IMR-90 (cell line): ENCODE measurements at regions not wholly inside any gene's neighbourhood (a gene's known extent, or its start where the extent isn't known, plus 50 kb on each side); places are given as distances from the start of the nearest gene placed in this dataset.

Experiments
- CHD1 ChIP-seq: IDR thresholded peaks from 2 replicates; pipeline ENCODE4 v1.6.1; 2012; ENCODE audit warnings: low read depth, low read length, improper control_type of control experiment
- CTCF ChIP-seq: conservative IDR thresholded peaks from 2 replicates; pipeline ENCODE4 v1.5.1; 2012; ENCODE audit warnings: mild to moderate bottlenecking, low read depth, low read length, improper control_type of control experiment
- POLR2A ChIP-seq: IDR thresholded peaks from 2 replicates; pipeline ENCODE4 v1.6.1; 2012; ENCODE audit warnings: mild to moderate bottlenecking, low read depth, low read length
- RAD21 ChIP-seq: IDR thresholded peaks from 2 replicates; pipeline ENCODE4 v1.6.1; 2012; ENCODE audit warnings: low read length, improper control_type of control experiment
- RFX5 ChIP-seq: IDR thresholded peaks from 2 replicates; pipeline ENCODE4 v1.8.0; 2012; ENCODE audit warnings: low read depth, mild to moderate bottlenecking, low read length, moderate library complexity
- SMC3 ChIP-seq: fragments of 150-350 bp; IDR thresholded peaks from 2 replicates; pipeline ENCODE4 v1.6.1; 2016; ENCODE audit warnings: low read depth, mild to moderate bottlenecking, antibody characterized with exemption, low read length, moderate library complexity
- USF2 ChIP-seq: fragments of 150-350 bp; IDR thresholded peaks from 2 replicates; pipeline ENCODE4 v1.6.1; 2017; ENCODE audit warnings: mild to moderate bottlenecking, antibody characterized with exemption, low read length, low read depth

GRCh38 chr20:40630713-40631112 is 58.3 kb downstream of the MAFB start:
- no peak for TF ChIP-seq USF2
- TF ChIP-seq CTCF = no peak
- no peak for TF ChIP-seq POLR2A
- TF ChIP-seq RAD21 = no peak
- TF ChIP-seq SMC3 = no peak
- no peak for TF ChIP-seq RFX5
- TF ChIP-seq CHD1 = no peak
